ENCODE measurements at regions not wholly inside any gene's neighbourhood (a gene's known extent, or its start where the extent isn't known, plus 50 kb on each side); places are given as distances from the start of the nearest gene placed in this dataset.

DNA sequence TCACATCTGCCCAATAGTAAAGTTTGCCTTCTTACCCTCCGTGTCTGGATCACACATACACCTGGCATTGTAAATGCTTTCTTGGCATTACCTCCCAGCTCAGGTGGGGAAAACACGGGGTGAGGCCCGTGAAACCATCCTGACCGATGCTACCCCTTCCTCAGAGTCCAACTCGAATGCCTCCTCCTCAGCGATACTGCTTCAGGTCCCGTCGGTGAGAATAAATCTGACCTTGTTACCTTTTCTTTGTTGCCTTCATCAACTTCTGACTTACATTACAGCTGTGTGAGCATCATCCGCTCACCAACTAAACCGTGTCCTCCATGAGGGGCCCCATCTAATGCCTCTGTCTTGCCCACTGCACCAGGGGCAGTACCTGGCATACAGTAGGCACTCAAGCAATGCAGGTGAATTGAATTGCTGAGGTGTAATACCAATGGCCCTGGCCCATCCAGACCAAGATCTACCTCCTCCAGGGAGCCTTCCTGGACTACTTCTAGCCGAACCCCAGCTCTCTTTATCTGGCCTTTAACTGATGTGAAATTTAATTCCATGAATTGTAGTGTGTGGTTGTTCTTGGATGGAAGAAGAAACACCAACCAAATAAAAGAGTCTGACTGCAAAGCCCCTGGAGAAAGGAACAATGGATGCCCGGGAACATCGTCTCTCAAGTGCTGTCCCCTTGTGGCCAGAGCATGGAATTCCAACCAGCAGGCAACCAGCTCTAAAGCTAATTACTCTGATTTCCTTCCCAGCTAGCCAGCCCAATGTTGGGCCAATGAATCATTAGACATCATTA is 141.5 kb downstream of the ANKRD60 start (continued):
- TF ChIP-seq, protein P1, sequence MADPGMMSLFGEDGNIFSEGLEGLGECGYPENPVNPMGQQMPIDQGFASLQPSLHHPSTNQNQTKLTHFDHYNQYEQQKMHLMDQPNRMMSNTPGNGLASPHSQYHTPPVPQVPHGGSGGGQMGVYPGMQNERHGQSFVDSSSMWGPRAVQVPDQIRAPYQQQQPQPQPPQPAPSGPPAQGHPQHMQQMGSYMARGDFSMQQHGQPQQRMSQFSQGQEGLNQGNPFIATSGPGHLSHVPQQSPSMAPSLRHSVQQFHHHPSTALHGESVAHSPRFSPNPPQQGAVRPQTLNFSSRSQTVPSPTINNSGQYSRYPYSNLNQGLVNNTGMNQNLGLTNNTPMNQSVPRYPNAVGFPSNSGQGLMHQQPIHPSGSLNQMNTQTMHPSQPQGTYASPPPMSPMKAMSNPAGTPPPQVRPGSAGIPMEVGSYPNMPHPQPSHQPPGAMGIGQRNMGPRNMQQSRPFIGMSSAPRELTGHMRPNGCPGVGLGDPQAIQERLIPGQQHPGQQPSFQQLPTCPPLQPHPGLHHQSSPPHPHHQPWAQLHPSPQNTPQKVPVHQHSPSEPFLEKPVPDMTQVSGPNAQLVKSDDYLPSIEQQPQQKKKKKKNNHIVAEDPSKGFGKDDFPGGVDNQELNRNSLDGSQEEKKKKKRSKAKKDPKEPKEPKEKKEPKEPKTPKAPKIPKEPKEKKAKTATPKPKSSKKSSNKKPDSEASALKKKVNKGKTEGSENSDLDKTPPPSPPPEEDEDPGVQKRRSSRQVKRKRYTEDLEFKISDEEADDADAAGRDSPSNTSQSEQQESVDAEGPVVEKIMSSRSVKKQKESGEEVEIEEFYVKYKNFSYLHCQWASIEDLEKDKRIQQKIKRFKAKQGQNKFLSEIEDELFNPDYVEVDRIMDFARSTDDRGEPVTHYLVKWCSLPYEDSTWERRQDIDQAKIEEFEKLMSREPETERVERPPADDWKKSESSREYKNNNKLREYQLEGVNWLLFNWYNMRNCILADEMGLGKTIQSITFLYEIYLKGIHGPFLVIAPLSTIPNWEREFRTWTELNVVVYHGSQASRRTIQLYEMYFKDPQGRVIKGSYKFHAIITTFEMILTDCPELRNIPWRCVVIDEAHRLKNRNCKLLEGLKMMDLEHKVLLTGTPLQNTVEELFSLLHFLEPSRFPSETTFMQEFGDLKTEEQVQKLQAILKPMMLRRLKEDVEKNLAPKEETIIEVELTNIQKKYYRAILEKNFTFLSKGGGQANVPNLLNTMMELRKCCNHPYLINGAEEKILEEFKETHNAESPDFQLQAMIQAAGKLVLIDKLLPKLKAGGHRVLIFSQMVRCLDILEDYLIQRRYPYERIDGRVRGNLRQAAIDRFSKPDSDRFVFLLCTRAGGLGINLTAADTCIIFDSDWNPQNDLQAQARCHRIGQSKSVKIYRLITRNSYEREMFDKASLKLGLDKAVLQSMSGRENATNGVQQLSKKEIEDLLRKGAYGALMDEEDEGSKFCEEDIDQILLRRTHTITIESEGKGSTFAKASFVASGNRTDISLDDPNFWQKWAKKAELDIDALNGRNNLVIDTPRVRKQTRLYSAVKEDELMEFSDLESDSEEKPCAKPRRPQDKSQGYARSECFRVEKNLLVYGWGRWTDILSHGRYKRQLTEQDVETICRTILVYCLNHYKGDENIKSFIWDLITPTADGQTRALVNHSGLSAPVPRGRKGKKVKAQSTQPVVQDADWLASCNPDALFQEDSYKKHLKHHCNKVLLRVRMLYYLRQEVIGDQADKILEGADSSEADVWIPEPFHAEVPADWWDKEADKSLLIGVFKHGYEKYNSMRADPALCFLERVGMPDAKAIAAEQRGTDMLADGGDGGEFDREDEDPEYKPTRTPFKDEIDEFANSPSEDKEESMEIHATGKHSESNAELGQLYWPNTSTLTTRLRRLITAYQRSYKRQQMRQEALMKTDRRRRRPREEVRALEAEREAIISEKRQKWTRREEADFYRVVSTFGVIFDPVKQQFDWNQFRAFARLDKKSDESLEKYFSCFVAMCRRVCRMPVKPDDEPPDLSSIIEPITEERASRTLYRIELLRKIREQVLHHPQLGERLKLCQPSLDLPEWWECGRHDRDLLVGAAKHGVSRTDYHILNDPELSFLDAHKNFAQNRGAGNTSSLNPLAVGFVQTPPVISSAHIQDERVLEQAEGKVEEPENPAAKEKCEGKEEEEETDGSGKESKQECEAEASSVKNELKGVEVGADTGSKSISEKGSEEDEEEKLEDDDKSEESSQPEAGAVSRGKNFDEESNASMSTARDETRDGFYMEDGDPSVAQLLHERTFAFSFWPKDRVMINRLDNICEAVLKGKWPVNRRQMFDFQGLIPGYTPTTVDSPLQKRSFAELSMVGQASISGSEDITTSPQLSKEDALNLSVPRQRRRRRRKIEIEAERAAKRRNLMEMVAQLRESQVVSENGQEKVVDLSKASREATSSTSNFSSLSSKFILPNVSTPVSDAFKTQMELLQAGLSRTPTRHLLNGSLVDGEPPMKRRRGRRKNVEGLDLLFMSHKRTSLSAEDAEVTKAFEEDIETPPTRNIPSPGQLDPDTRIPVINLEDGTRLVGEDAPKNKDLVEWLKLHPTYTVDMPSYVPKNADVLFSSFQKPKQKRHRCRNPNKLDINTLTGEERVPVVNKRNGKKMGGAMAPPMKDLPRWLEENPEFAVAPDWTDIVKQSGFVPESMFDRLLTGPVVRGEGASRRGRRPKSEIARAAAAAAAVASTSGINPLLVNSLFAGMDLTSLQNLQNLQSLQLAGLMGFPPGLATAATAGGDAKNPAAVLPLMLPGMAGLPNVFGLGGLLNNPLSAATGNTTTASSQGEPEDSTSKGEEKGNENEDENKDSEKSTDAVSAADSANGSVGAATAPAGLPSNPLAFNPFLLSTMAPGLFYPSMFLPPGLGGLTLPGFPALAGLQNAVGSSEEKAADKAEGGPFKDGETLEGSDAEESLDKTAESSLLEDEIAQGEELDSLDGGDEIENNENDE (IDR thresholded peaks at IDR 0.05; ENCODE audit: insufficient replicate concordance, low read length), result no peak
- TF ChIP-seq TBP (IDR thresholded peaks at IDR 0.05; ENCODE audit: low read depth, low read length) (no peak), EZH2 (IDR thresholded peaks at IDR 0.05; ENCODE audit: low read depth, low read length, severe bottlenecking) (no peak), CBX8 (IDR thresholded peaks at IDR 0.05; ENCODE audit: borderline replicate concordance, low read depth, low read length) (no peak), NRF1 (IDR thresholded peaks at IDR 0.05; ENCODE audit: low read depth, low read length) (no peak), SAP30 (IDR thresholded peaks at IDR 0.05; ENCODE audit: insufficient read depth, insufficient replicate concordance, low read length) (no peak), NANOG (IDR thresholded peaks at IDR 0.05; ENCODE audit: insufficient read depth, low read depth, low read length, poor library complexity, severe bottlenecking) (no peak)
- TF ChIP-seq, protein P2, sequence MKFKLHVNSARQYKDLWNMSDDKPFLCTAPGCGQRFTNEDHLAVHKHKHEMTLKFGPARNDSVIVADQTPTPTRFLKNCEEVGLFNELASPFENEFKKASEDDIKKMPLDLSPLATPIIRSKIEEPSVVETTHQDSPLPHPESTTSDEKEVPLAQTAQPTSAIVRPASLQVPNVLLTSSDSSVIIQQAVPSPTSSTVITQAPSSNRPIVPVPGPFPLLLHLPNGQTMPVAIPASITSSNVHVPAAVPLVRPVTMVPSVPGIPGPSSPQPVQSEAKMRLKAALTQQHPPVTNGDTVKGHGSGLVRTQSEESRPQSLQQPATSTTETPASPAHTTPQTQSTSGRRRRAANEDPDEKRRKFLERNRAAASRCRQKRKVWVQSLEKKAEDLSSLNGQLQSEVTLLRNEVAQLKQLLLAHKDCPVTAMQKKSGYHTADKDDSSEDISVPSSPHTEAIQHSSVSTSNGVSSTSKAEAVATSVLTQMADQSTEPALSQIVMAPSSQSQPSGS (IDR thresholded peaks at IDR 0.05; ENCODE audit: low read length), result no peak

Data from H1 (cell line).